ENCODE measurements at regions not wholly inside any gene's neighbourhood (a gene's known extent, or its start where the extent isn't known, plus 50 kb on each side); places are given as distances from the start of the nearest gene placed in this dataset.

GRCh38 chr13:97077341-97077740, 83.1 kb upstream of the OXGR1 start:
- no peak for TF ChIP-seq EZH2 (IDR thresholded peaks at IDR 0.05; ENCODE audit: insufficient read depth, poor library complexity, severe bottlenecking)
- TF ChIP-seq EZH2phosphoT487 (IDR thresholded peaks at IDR 0.05; ENCODE audit: insufficient read depth, low read depth): no peak

Data from GM23248 (cell line).